PC-3 (cell line): ENCODE measurements at regions not wholly inside any gene's neighbourhood (a gene's known extent, or its start where the extent isn't known, plus 50 kb on each side); places are given as distances from the start of the nearest gene placed in this dataset.

ENCODE experiments used
- EZH2 ChIP-seq: fragments of 300-600 bp; sonication (generic); IDR thresholded peaks from one replicate; pipeline ENCODE4 v1.6.1; 2017; ENCODE audit warnings: antibody characterized with exemption, mild to moderate bottlenecking, low read length; ENCODE audit not compliant: unreplicated experiment
- EZH2phosphoT487 ChIP-seq: fragments of 300-600 bp; sonication (generic); IDR thresholded peaks from 2 replicates; pipeline ENCODE4 v1.6.1; 2018; ENCODE audit warnings: mild to moderate bottlenecking, antibody characterized with exemption, low read length, borderline replicate concordance
- TF ChIP-seq, protein P1 (sequence below): fragments of 300-600 bp; sonication (generic); conservative IDR thresholded peaks from 2 replicates; pipeline ENCODE4 v1.5.1; 2017; ENCODE audit warnings: antibody characterized with exemption, low read depth, mild to moderate bottlenecking, low read length

DNA sequence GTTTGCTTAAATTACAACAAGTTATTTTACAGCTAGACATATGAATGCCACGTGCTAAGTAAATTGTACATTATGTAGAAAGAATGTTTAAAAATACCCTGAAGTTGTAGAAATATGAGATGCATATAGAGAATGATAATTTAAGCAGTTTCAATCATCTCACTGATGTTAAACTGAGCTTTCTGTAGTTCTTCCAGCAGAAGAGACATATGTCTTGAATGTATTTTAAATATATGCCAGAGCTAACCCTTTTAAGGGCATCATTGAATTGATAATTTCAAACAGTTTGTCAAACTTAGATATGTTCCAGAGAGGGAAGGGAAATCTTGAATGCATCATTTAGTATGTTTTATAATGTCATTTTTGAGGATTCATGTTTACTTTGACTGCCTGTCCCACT lies 255.2 kb downstream of the MDFIC start:
- TF ChIP-seq EZH2 = no peak
- TF ChIP-seq, protein P1, sequence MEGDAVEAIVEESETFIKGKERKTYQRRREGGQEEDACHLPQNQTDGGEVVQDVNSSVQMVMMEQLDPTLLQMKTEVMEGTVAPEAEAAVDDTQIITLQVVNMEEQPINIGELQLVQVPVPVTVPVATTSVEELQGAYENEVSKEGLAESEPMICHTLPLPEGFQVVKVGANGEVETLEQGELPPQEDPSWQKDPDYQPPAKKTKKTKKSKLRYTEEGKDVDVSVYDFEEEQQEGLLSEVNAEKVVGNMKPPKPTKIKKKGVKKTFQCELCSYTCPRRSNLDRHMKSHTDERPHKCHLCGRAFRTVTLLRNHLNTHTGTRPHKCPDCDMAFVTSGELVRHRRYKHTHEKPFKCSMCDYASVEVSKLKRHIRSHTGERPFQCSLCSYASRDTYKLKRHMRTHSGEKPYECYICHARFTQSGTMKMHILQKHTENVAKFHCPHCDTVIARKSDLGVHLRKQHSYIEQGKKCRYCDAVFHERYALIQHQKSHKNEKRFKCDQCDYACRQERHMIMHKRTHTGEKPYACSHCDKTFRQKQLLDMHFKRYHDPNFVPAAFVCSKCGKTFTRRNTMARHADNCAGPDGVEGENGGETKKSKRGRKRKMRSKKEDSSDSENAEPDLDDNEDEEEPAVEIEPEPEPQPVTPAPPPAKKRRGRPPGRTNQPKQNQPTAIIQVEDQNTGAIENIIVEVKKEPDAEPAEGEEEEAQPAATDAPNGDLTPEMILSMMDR = no peak
- TF ChIP-seq EZH2phosphoT487 = no peak
